ENCODE measurements at regions not wholly inside any gene's neighbourhood (a gene's known extent, or its start where the extent isn't known, plus 50 kb on each side); places are given as distances from the start of the nearest gene placed in this dataset.

DNA sequence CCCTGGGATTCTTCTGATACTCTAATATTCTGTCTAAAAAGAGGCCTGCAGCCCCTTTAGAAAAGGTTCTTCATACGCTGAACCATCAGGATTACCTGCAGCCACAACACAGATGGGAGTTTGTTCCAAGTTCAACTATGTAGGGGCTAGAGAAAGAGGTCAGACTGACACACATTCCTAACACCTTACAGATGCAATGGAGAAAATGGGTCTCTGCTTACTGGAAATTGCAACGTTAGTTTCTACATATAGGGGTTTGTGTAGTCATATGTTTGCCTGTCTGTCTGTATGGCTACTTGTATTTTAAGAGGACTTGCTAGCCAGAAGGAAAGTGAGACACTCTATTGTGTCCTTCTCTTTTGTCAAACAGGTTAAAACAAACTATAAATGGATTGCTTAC, 618.5 kb downstream of the INHBA start:
- Histone ChIP-seq H3K36me3 (ENCODE audit: control insufficient read depth in 4 of 4, insufficient read depth in 3 of 4, low read depth in 1 of 4, low read length in 3 of 4) (no peaks in the 10 kb centered on the region), H3K27me3 (ENCODE audit: control insufficient read depth in 4 of 4, insufficient read depth in 4 of 4, low read length in 3 of 4) (no peaks in the 10 kb centered on the region), H3K9ac (ENCODE audit: low read depth in 1 of 2, low read length in 2 of 2) (no peak overlapping the region), H3K9me3 (ENCODE audit: control insufficient read depth in 4 of 4, low read length in 3 of 4) (peaks cover 0 to 4% (median 0%) of the 10 kb centered on the region in 4 donors), H3K27ac (ENCODE audit: low read depth in 1 of 2, low read length in 2 of 2) (no peak overlapping the region), H3K4me1 (ENCODE audit: control insufficient read depth in 4 of 4, insufficient read depth in 4 of 4, low read length in 3 of 4) (peaks cover 0 to 1% (median 0%) of the 10 kb centered on the region in 4 donors), H3K4me3 (ENCODE audit: low read depth in 1 of 3, low read length in 3 of 3) (no peak overlapping the region)
- 82% methylated on average over 2 of the region's 2 CpGs for WGBS
- TF ChIP-seq RAD21 (IDR thresholded peaks at IDR 0.05) (no peak), HNF4G (IDR thresholded peaks at IDR 0.05) (no peak), SP1 (IDR thresholded peaks at IDR 0.05) (no peak), EGR1 (IDR thresholded peaks at IDR 0.05; ENCODE audit: low read depth in 2 of 2) (no peak), YY1 (IDR thresholded peaks at IDR 0.05) (no peak), FOXA2 (IDR thresholded peaks at IDR 0.05) (no peak), HNF4A (conservative IDR thresholded peaks at IDR 0.05) (no peak)
- TF ChIP-seq, protein P1, sequence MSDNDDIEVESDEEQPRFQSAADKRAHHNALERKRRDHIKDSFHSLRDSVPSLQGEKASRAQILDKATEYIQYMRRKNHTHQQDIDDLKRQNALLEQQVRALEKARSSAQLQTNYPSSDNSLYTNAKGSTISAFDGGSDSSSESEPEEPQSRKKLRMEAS (IDR thresholded peaks at IDR 0.05), result no peak
- TF ChIP-seq, protein P2, sequence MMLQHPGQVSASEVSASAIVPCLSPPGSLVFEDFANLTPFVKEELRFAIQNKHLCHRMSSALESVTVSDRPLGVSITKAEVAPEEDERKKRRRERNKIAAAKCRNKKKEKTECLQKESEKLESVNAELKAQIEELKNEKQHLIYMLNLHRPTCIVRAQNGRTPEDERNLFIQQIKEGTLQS (IDR thresholded peaks at IDR 0.05), result no peak
- TF ChIP-seq, protein P3, sequence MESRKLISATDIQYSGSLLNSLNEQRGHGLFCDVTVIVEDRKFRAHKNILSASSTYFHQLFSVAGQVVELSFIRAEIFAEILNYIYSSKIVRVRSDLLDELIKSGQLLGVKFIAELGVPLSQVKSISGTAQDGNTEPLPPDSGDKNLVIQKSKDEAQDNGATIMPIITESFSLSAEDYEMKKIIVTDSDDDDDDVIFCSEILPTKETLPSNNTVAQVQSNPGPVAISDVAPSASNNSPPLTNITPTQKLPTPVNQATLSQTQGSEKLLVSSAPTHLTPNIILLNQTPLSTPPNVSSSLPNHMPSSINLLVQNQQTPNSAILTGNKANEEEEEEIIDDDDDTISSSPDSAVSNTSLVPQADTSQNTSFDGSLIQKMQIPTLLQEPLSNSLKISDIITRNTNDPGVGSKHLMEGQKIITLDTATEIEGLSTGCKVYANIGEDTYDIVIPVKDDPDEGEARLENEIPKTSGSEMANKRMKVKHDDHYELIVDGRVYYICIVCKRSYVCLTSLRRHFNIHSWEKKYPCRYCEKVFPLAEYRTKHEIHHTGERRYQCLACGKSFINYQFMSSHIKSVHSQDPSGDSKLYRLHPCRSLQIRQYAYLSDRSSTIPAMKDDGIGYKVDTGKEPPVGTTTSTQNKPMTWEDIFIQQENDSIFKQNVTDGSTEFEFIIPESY (IDR thresholded peaks at IDR 0.05), result no peak
- TF ChIP-seq, protein P4, sequence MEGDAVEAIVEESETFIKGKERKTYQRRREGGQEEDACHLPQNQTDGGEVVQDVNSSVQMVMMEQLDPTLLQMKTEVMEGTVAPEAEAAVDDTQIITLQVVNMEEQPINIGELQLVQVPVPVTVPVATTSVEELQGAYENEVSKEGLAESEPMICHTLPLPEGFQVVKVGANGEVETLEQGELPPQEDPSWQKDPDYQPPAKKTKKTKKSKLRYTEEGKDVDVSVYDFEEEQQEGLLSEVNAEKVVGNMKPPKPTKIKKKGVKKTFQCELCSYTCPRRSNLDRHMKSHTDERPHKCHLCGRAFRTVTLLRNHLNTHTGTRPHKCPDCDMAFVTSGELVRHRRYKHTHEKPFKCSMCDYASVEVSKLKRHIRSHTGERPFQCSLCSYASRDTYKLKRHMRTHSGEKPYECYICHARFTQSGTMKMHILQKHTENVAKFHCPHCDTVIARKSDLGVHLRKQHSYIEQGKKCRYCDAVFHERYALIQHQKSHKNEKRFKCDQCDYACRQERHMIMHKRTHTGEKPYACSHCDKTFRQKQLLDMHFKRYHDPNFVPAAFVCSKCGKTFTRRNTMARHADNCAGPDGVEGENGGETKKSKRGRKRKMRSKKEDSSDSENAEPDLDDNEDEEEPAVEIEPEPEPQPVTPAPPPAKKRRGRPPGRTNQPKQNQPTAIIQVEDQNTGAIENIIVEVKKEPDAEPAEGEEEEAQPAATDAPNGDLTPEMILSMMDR (IDR thresholded peaks at IDR 0.05; ENCODE audit: low read depth, low read length, missing input control), result no peak
- DNase-seq (ENCODE audit: low spot score), result no peak

GRCh38 chr7:41069635-41070034, 633.3 kb downstream of the INHBA start:
- H3K9ac ChIP-seq (ENCODE audit: low read depth in 1 of 2, low read length in 2 of 2), result no peak overlapping the region
- H3K4me3 ChIP-seq (ENCODE audit: low read depth in 1 of 3, low read length in 3 of 3), result no peak overlapping the region
- H3K4me1 ChIP-seq (ENCODE audit: control insufficient read depth in 4 of 4, insufficient read depth in 4 of 4, low read length in 3 of 4), result no peaks in the 10 kb centered on the region
- no peaks in the 10 kb centered on the region for H3K9me3 ChIP-seq (ENCODE audit: control insufficient read depth in 4 of 4, low read length in 3 of 4)
- no peak for DNase-seq (ENCODE audit: low spot score)
- TF ChIP-seq, protein P4 (IDR thresholded peaks at IDR 0.05; ENCODE audit: low read depth, low read length, missing input control), result no peak
- no peak overlapping the region for H3K27ac ChIP-seq (ENCODE audit: low read depth in 1 of 2, low read length in 2 of 2)
- 84% methylated on average over 3 of the region's 3 CpGs for WGBS
- H3K27me3 ChIP-seq (ENCODE audit: control insufficient read depth in 4 of 4, insufficient read depth in 4 of 4, low read length in 3 of 4), result no peaks in the 10 kb centered on the region
- H3K36me3 ChIP-seq (ENCODE audit: control insufficient read depth in 4 of 4, insufficient read depth in 3 of 4, low read depth in 1 of 4, low read length in 3 of 4), result no peaks in the 10 kb centered on the region

DNA sequence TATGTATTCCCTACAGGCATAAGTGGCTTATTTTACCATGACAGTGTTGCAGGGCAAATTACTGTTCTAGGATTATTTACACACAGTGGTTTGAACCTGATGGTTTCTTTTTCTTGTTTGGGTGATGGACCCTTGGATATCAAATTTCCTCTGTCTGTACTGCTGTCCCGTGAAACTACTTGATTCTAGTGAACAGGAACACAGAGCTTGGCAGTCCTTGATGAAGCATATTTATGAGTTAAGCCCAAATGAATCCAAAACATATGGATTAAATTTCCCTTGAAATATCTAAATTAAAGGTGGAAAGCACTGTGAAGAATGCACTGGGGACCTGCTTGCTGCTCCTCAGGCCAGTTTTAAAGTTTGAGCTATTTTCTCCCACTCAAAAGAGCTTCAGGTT, 635.3 kb downstream of the INHBA start:
- H3K36me3 ChIP-seq (ENCODE audit: control insufficient read depth in 4 of 4, insufficient read depth in 3 of 4, low read depth in 1 of 4, low read length in 3 of 4), result no peaks in the 10 kb centered on the region
- no peak overlapping the region for H3K9ac ChIP-seq (ENCODE audit: low read depth in 1 of 2, low read length in 2 of 2)
- no peak for TF ChIP-seq RAD21 (IDR thresholded peaks at IDR 0.05)
- TF ChIP-seq, protein P1 (IDR thresholded peaks at IDR 0.05), result no peak
- TF ChIP-seq FOXA1 (IDR thresholded peaks at IDR 0.05), result no peak
- no peak for TF ChIP-seq HNF4G (IDR thresholded peaks at IDR 0.05)
- TF ChIP-seq YY1 (IDR thresholded peaks at IDR 0.05), result no peak
- TF ChIP-seq TAF1 (conservative IDR thresholded peaks at IDR 0.05), result no peak
- no peak for TF ChIP-seq GABPA (IDR thresholded peaks at IDR 0.05 in 1 of 2, conservative IDR thresholded peaks at IDR 0.05 in 1 of 2)
- TF ChIP-seq EGR1 (IDR thresholded peaks at IDR 0.05; ENCODE audit: low read depth in 2 of 2), result no peak
- TF ChIP-seq FOXA2 (IDR thresholded peaks at IDR 0.05), result no peak
- TF ChIP-seq, protein P2 (IDR thresholded peaks at IDR 0.05), result no peak
- TF ChIP-seq, protein P4 (IDR thresholded peaks at IDR 0.05; ENCODE audit: low read depth, low read length, missing input control), result no peak
- TF ChIP-seq JUND (IDR thresholded peaks at IDR 0.05), result no peak
- 88% methylated on average over 1 of the region's 1 CpG for WGBS
- H3K4me3 ChIP-seq (ENCODE audit: low read depth in 1 of 3, low read length in 3 of 3), result no peak overlapping the region
- no peaks in the 10 kb centered on the region for H3K4me1 ChIP-seq (ENCODE audit: control insufficient read depth in 4 of 4, insufficient read depth in 4 of 4, low read length in 3 of 4)
- H3K27ac ChIP-seq (ENCODE audit: low read depth in 1 of 2, low read length in 2 of 2), result no peak overlapping the region
- H3K27me3 ChIP-seq (ENCODE audit: control insufficient read depth in 4 of 4, insufficient read depth in 4 of 4, low read length in 3 of 4), result no peaks in the 10 kb centered on the region
- no peak for DNase-seq (ENCODE audit: low spot score)
- H3K9me3 ChIP-seq (ENCODE audit: control insufficient read depth in 4 of 4, low read length in 3 of 4), result no peaks in the 10 kb centered on the region

Data from liver (tissue), 8 donors.